Activated T-helper 1 cell treated with anti-CD3 and anti-CD28 coated beads, Interleukin-12 subunit alpha, Interleukin-12 subunit beta, Interleukin-2, Interleukin-4 antibody, amounts not matched to agents 30 ng/mL and 10 ng/mL and 1 ng/mL, durations not matched to agents 14 hours and 24 hours and 36 hours (primary cell): ENCODE measurements at regions not wholly inside any gene's neighbourhood (a gene's known extent, or its start where the extent isn't known, plus 50 kb on each side); places are given as distances from the start of the nearest gene placed in this dataset.

ENCODE experiments used
- DNase-seq: peaks from one replicate; pipeline ENCODE4 v3.0.0; 2021; ENCODE audit warnings: low spot score
- H3K27ac Mint-ChIP-seq: one replicate; pipeline ENCODE4 v1.8.0; 2021; ENCODE audit warnings: mild to moderate bottlenecking, mixed read lengths
- H3K27me3 Mint-ChIP-seq: one replicate; pipeline ENCODE4 v1.8.0; 2022; ENCODE audit warnings: mild to moderate bottlenecking, moderate library complexity, mixed read lengths; ENCODE audit not compliant: insufficient read depth
- H3K36me3 Mint-ChIP-seq: one replicate; pipeline ENCODE4 v1.8.0; 2021; ENCODE audit warnings: low read depth, mixed read lengths
- H3K4me1 Mint-ChIP-seq: one replicate; pipeline ENCODE4 v1.8.0; 2021; ENCODE audit warnings: low read depth, mixed read lengths
- H3K4me3 Mint-ChIP-seq: one replicate; pipeline ENCODE4 v1.8.0; 2021; ENCODE audit warnings: mild to moderate bottlenecking, moderate library complexity, mixed read lengths
- H3K9me3 Mint-ChIP-seq: one replicate; pipeline ENCODE4 v1.8.0; 2021; ENCODE audit warnings: mixed read lengths
- intact Hi-C: fragments of 100-400 bp; cut with micrococcal nuclease; formaldehyde crosslinking; loops from one replicate; pipeline ENCODE4 v1.15.1; 2024

GRCh38 chr1:37404711-37405110 lies 69.7 kb upstream of the ZC3H12A start:
- Mint-ChIP-seq H3K9me3 (no peaks in the 10 kb centered on the region), H3K27me3 (no peaks in the 10 kb centered on the region), H3K27ac (no peak overlapping the region), H3K4me1 (no peaks in the 10 kb centered on the region), H3K4me3 (no peak overlapping the region), H3K36me3 (no peaks in the 10 kb centered on the region)
- intact Hi-C loops, result no loop called here
- DNase-seq, result no peak

GRCh38 chr1:37410105-37410504 lies 64.3 kb upstream of the ZC3H12A start:
- DNase-seq, result no peak
- H3K4me1 Mint-ChIP-seq, result no peaks in the 10 kb centered on the region
- H3K4me3 Mint-ChIP-seq, result no peak overlapping the region
- no peaks in the 10 kb centered on the region for H3K27me3 Mint-ChIP-seq
- intact Hi-C loops, result no loop called here
- no peaks in the 10 kb centered on the region for H3K36me3 Mint-ChIP-seq
- no peaks in the 10 kb centered on the region for H3K9me3 Mint-ChIP-seq
- H3K27ac Mint-ChIP-seq, result no peak overlapping the region

DNA sequence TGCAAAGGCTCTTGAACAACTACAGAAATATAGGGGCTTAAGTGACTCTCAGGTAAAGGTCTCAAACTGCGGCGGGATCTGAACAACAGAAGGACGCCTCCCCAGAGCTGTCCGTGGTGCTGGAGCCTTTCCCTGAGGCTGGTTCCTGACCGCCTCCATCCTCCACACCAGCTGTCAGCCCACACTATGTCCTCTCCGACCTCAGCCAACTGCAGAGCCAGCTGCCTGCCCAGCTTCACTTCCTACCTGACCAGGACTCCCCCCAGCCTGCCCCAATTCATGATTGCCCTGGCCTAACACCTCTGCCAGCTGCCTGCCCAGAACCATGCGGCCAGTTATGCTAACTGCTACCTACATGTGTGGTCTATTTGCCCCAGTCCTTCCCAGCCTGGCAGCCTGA lies 63.6 kb upstream of the ZC3H12A start:
- Mint-ChIP-seq H3K4me1 (no peaks in the 10 kb centered on the region), H3K4me3 (no peak overlapping the region), H3K9me3 (no peaks in the 10 kb centered on the region), H3K27ac (no peak overlapping the region), H3K27me3 (no peaks in the 10 kb centered on the region), H3K36me3 (no peaks in the 10 kb centered on the region)
- DNase-seq, result no peak
- intact Hi-C loops, result no loop called here

DNA sequence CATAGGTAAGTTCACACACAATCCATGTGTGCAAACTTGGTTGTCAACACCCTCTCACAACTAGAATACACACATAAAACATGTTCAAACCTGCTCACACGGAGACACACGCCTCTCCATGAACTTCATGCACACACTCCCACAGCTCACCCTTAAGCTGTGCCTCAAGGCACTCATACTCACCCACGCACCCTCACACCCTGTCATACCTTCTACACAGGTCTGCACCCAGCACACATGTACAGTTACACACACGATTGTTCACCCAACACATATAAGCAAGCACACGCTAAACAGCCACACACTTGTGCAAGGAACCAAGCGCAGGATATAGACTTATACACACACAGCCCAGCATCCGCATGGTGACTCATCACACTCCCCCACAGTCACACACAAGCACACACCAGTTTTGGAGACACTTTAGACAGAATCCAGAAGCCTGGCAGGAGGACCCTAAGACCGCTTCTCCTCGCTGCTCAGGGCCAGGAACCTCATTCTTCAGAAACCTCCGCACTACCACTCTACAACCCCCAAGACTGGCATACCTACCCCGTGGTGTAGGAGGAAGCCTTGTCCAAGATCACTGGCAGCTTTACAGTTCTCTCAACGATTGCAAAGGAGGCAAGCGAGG lies 58.7 kb upstream of the ZC3H12A start:
- Mint-ChIP-seq H3K9me3 (no peaks in the 10 kb centered on the region), H3K27ac (no peak overlapping the region), H3K4me1 (no peaks in the 10 kb centered on the region), H3K4me3 (no peak overlapping the region), H3K36me3 (no peaks in the 10 kb centered on the region), H3K27me3 (peaks cover 3% of the 10 kb centered on the region)
- DNase-seq, result no peak
- intact Hi-C loops, result no loop called here

DNA sequence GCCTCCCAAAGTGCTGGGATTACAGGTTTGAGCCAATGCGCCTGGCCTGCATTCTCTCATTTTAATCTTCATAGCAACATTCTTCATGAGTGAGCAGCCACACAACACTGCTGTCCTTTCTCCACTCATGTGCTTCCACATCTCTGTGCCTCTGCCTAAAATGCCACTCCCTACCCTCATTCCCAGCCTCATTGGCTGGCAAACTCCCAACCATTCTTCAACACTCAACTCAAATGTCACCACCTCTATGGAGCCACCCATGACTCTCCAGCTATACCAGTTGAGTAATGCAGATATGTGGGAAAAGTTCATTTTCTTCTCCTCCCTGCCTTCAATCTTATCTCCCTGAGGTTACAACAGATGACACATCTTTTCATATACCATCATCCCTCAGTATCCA lies 53.9 kb upstream of the ZC3H12A start:
- Mint-ChIP-seq H3K27me3 (peaks cover 3% of the 10 kb centered on the region), H3K9me3 (no peaks in the 10 kb centered on the region), H3K4me1 (no peaks in the 10 kb centered on the region), H3K4me3 (no peak overlapping the region), H3K36me3 (no peaks in the 10 kb centered on the region), H3K27ac (no peak overlapping the region)
- DNase-seq, result no peak
- intact Hi-C loops, result no loop called here

- Mint-ChIP-seq H3K27ac (no peak overlapping the region), H3K36me3 (no peaks in the 10 kb centered on the region), H3K27me3 (peaks cover 5% of the 10 kb centered on the region), H3K4me1 (no peaks in the 10 kb centered on the region), H3K9me3 (no peaks in the 10 kb centered on the region), H3K4me3 (no peak overlapping the region)
- intact Hi-C loops, result no loop called here
- no peak for DNase-seq
Measured at GRCh38 chr1:37423810-37424209, 50.6 kb upstream of the ZC3H12A start.

- Mint-ChIP-seq H3K27ac (no peak overlapping the region), H3K4me3 (no peak overlapping the region), H3K27me3 (peaks cover 4% of the 10 kb centered on the region), H3K9me3 (no peaks in the 10 kb centered on the region), H3K36me3 (no peaks in the 10 kb centered on the region), H3K4me1 (no peaks in the 10 kb centered on the region)
- no peak for DNase-seq
- intact Hi-C loops, result no loop called here
Measured at GRCh38 chr1:37424523-37424922, 49.9 kb upstream of the ZC3H12A start.
